HepG2 (cell line): ENCODE measurements at regions not wholly inside any gene's neighbourhood (a gene's known extent, or its start where the extent isn't known, plus 50 kb on each side); places are given as distances from the start of the nearest gene placed in this dataset.

Source experiments
- ARNTL ChIP-seq: sonication (generic); formaldehyde crosslinking; IDR thresholded peaks from 2 replicates; pipeline ENCODE4 v1.4.0; 2020; ENCODE audit warnings: mild to moderate bottlenecking, missing genetic modification reagents
- CTCF ChIP-seq: sonication (generic); formaldehyde crosslinking; IDR thresholded peaks from 2 replicates; pipeline ENCODE4 v1.5.0; 2020; ENCODE audit warnings: mild to moderate bottlenecking, missing genetic modification reagents, moderate library complexity
- MED1 ChIP-seq: sonication (generic); formaldehyde crosslinking; IDR thresholded peaks from 2 replicates; pipeline ENCODE4 v1.4.0; 2020; ENCODE audit warnings: missing genetic modification reagents
- NCOR1 ChIP-seq: fragments of 200-600 bp; sonication (generic); IDR thresholded peaks from 2 replicates; pipeline ENCODE4 v1.7.0; 2017; ENCODE audit warnings: antibody characterized with exemption, low read length, borderline replicate concordance
- SIN3A ChIP-seq: IDR thresholded peaks from 2 replicates; pipeline ENCODE4 v1.6.1; 2011; ENCODE audit warnings: low read depth, mild to moderate bottlenecking, control low read depth, low read length, borderline replicate concordance
- TARDBP ChIP-seq: sonication (generic); formaldehyde crosslinking; IDR thresholded peaks from 2 replicates; pipeline ENCODE4 v1.8.0; 2022; ENCODE audit warnings: mild to moderate bottlenecking, missing genetic modification reagents
- ZNF792 ChIP-seq: IDR thresholded peaks from 2 replicates; pipeline ENCODE4 v1.6.1; 2016

GRCh38 chr17:13212860-13213259 is 195.0 kb upstream of the ELAC2 start:
- no peak for TF ChIP-seq NCOR1
- TF ChIP-seq CTCF (CRISPR knock-in tag) = no peak
- no peak for TF ChIP-seq TARDBP (CRISPR knock-in tag)
- no peak for TF ChIP-seq ZNF792 (CRISPR knock-in tag)
- no peak for TF ChIP-seq ARNTL (CRISPR knock-in tag)
- no peak for TF ChIP-seq MED1
- TF ChIP-seq SIN3A = no peak
